Kasumi-1 (cell line): ENCODE measurements at regions not wholly inside any gene's neighbourhood (a gene's known extent, or its start where the extent isn't known, plus 50 kb on each side); places are given as distances from the start of the nearest gene placed in this dataset.
"Not testable (repeated sequence)": the region's sequence is repeated elsewhere in the genome, so short reads cannot be mapped to it uniquely, and the experiment has no call there.

Source experiments
- DNase-seq, 2 experiments: peaks; one replicate each; lab custom pipeline; 2025; lab: John Stamatoyannopoulos, UW

- DNase-seq, result no peak
These were observed 51.9 kb upstream of the ALX4 start for GRCh38 chr11:44361813-44362212.

- DNase-seq, result no peak
These were observed 53.2 kb upstream of the ALX4 start for GRCh38 chr11:44363116-44363515.

GRCh38 chr11:44364596-44364995, 54.7 kb upstream of the ALX4 start:
- DNase-seq, result no peak

- no peak for DNase-seq
These were observed 55.7 kb upstream of the ALX4 start for GRCh38 chr11:44365616-44366015.

GRCh38 chr11:44366026-44366425, 56.1 kb upstream of the ALX4 start:
- DNase-seq, result no peak

GRCh38 chr11:44366741-44367140, 56.8 kb upstream of the ALX4 start:
- no peak for DNase-seq

- DNase-seq, result no peak
These were observed 57.5 kb upstream of the ALX4 start for GRCh38 chr11:44367452-44367851.

- DNase-seq, result no peak
These were observed 58.9 kb upstream of the ALX4 start for GRCh38 chr11:44368886-44369285.

GRCh38 chr11:44371042-44371441, 61.1 kb upstream of the ALX4 start:
- DNase-seq, result not testable (repeated sequence)

GRCh38 chr11:44371706-44372105, 61.8 kb upstream of the ALX4 start:
- DNase-seq, result no peak

- DNase-seq, result no peak
These were observed 63.0 kb upstream of the ALX4 start for GRCh38 chr11:44372989-44373388.

- DNase-seq, result no peak
These were observed 64.1 kb upstream of the ALX4 start for GRCh38 chr11:44374001-44374400.

- no peak for DNase-seq
These were observed 66.5 kb upstream of the ALX4 start for GRCh38 chr11:44376423-44376822.

GRCh38 chr11:44377121-44377520, 67.2 kb upstream of the ALX4 start:
- DNase-seq, result no peak

GRCh38 chr11:44377914-44378321, 68.0 kb upstream of the ALX4 start:
- DNase-seq, result no peak

- no peak for DNase-seq
These were observed 69.4 kb upstream of the ALX4 start for GRCh38 chr11:44379141-44380008.

- DNase-seq, result no peak
These were observed 70.0 kb upstream of the ALX4 start for GRCh38 chr11:44380009-44380313.

- no peak for DNase-seq
These were observed 70.9 kb upstream of the ALX4 start for GRCh38 chr11:44380820-44381219.

- no peak for DNase-seq
These were observed 71.3 kb upstream of the ALX4 start for GRCh38 chr11:44381261-44381660.

- no peak for DNase-seq
These were observed 72.2 kb upstream of the ALX4 start for GRCh38 chr11:44382118-44382517.

- no peak for DNase-seq
These were observed 72.8 kb upstream of the ALX4 start for GRCh38 chr11:44382656-44383240.

GRCh38 chr11:44383246-44383645, 73.3 kb upstream of the ALX4 start:
- DNase-seq, result no peak

GRCh38 chr11:44387415-44387814, 77.5 kb upstream of the ALX4 start:
- no peak for DNase-seq

GRCh38 chr11:44387825-44388224, 77.9 kb upstream of the ALX4 start:
- DNase-seq, result no peak
